SK-N-SH (cell line): ENCODE measurements at regions not wholly inside any gene's neighbourhood (a gene's known extent, or its start where the extent isn't known, plus 50 kb on each side); places are given as distances from the start of the nearest gene placed in this dataset.

Experiments
- CTCF ChIA-PET: fragments of 300-600, 350-600 bp; formaldehyde crosslinking; extraction: SDS; loops from one replicate; lab custom pipeline; 2021; lab: Yijun Ruan, JAX
- POLR2A ChIA-PET: fragments of 350-600 bp; sonication (Branson Sonifier 250); formaldehyde crosslinking; extraction: SDS; loops from one replicate; lab custom pipeline; 2020; ENCODE audit warnings: antibody characterized with exemption, inconsistent platforms; lab: Yijun Ruan, JAX
- DNase-seq: peaks from one replicate; pipeline ENCODE4 v3.0.0; 2012
- H2AFZ ChIP-seq: fragments of 200-600 bp; sonication (generic); 2 replicates; pipeline ENCODE4 v1.8.1; 2016; ENCODE audit warnings: antibody characterized with exemption, mild to moderate bottlenecking, low read depth
- H3F3A ChIP-seq: fragments of 200-600 bp; sonication (generic); replicated peaks from 2 replicates; pipeline ENCODE3; 2016; ENCODE audit warnings: antibody characterized with exemption, mild to moderate bottlenecking; ENCODE audit not compliant: insufficient read depth
- H3K27ac ChIP-seq, 2 experiments: fragments of 200-500 bp in 1 of 2; fragments of 200-600 bp in 1 of 2; sonication (Bioruptor generic) in 1 of 2; sonication (generic), shearing (Covaris generic) in 1 of 2; 2 replicates each; pipeline versions ENCODE4 v1.5.1 to v1.6.1; 2014 to 2016; ENCODE audit warnings: low read depth in 2 of 2, inconsistent platforms in 1 of 2, low read length in 1 of 2, mild to moderate bottlenecking in 1 of 2, mixed read lengths in 1 of 2
- H3K27me3 ChIP-seq: fragments of 200-600 bp; sonication (generic), shearing (Covaris generic); 2 replicates; pipeline ENCODE4 v1.6.1; 2016; ENCODE audit warnings: mixed run types; ENCODE audit not compliant: insufficient read depth
- H3K36me3 ChIP-seq, 2 experiments: fragments of 200-500 bp in 1 of 2; fragments of 200-600 bp in 1 of 2; sonication (Bioruptor generic) in 1 of 2; sonication (generic) in 1 of 2; replicated peaks in 1 of 2; 2 replicates each; pipeline versions ENCODE3 to v1.5.1; 2014 to 2016; ENCODE audit warnings: low read length in 1 of 2, mild to moderate bottlenecking in 1 of 2; ENCODE audit not compliant: insufficient read depth in 2 of 2, control insufficient read depth in 1 of 2
- H3K4me1 ChIP-seq, 2 experiments: fragments of 200-500 bp in 1 of 2; fragments of 200-600 bp in 1 of 2; sonication (Bioruptor generic) in 1 of 2; sonication (generic), shearing (Covaris generic) in 1 of 2; 2 replicates each; pipeline versions ENCODE4 v1.5.1 to v1.6.1; 2014 to 2016; ENCODE audit warnings: low read depth in 1 of 2, low read length in 1 of 2, mixed run types in 1 of 2; ENCODE audit not compliant: insufficient read depth in 2 of 2, control insufficient read depth in 1 of 2
- H3K4me2 ChIP-seq: fragments of 200-600 bp; sonication (generic), shearing (Covaris generic); 2 replicates; pipeline ENCODE4 v1.6.1; 2017; ENCODE audit warnings: mixed run types
- H3K4me3 ChIP-seq, 2 experiments: fragments of 200-500 bp in 1 of 2; fragments of 200-600 bp in 1 of 2; sonication (Bioruptor generic) in 1 of 2; sonication (generic), shearing (Covaris generic) in 1 of 2; 2 replicates each; pipeline versions ENCODE4 v1.5.1 to v1.8.1; 2014 to 2016; ENCODE audit warnings: low read depth in 2 of 2, inconsistent platforms in 1 of 2, low read length in 1 of 2, mild to moderate bottlenecking in 1 of 2, mixed read lengths in 1 of 2, moderate library complexity in 1 of 2
- H3K79me2 ChIP-seq: fragments of 200-600 bp; sonication (generic); 2 replicates; pipeline ENCODE4 v1.8.1; 2017; ENCODE audit warnings: mild to moderate bottlenecking; ENCODE audit not compliant: insufficient read depth
- H3K9ac ChIP-seq: fragments of 200-600 bp; sonication (generic); 2 replicates; pipeline ENCODE4 v1.6.1; 2017; ENCODE audit warnings: mixed run types
- H3K9me2 ChIP-seq: fragments of 200-600 bp; sonication (generic); 2 replicates; pipeline ENCODE4 v1.6.1; 2017; ENCODE audit warnings: mixed run types
- H3K9me3 ChIP-seq: fragments of 200-600 bp; sonication (generic); 2 replicates; pipeline ENCODE4 v1.6.1; 2017; ENCODE audit warnings: mixed run types, mild to moderate bottlenecking, moderate library complexity
- H4K20me1 ChIP-seq: fragments of 200-600 bp; sonication (generic); 2 replicates; pipeline ENCODE4 v1.6.1; 2017; ENCODE audit warnings: mild to moderate bottlenecking, mixed run types; ENCODE audit not compliant: insufficient read depth
- CHD2 ChIP-seq: fragments of 150-350 bp; IDR thresholded peaks from 2 replicates; pipeline ENCODE4 v1.6.1; 2018; ENCODE audit warnings: low read length; ENCODE audit not compliant: partially characterized antibody
- EP300 ChIP-seq, 2 experiments: IDR thresholded peaks; 2 replicates each; pipeline versions ENCODE4 v1.4.0 to v1.6.1; 2012; ENCODE audit warnings: borderline replicate concordance in 1 of 2, low read depth in 1 of 2, low read length in 1 of 2
- EZH2phosphoT487 ChIP-seq: fragments of 200-600 bp; sonication (generic); IDR thresholded peaks from 2 replicates; pipeline ENCODE4 v1.6.1; 2017; ENCODE audit warnings: low read depth, mixed run types, mild to moderate bottlenecking, antibody characterized with exemption, moderate library complexity, borderline replicate concordance
- JUND ChIP-seq: IDR thresholded peaks from 2 replicates; pipeline ENCODE4 v1.4.0; 2012
- MEF2A ChIP-seq: IDR thresholded peaks from 2 replicates; pipeline ENCODE4 v1.4.0; 2012; ENCODE audit warnings: low read depth, borderline replicate concordance
- NFIC ChIP-seq: IDR thresholded peaks from 2 replicates; pipeline ENCODE4 v1.4.0; 2012; ENCODE audit warnings: borderline replicate concordance
- NRF1 ChIP-seq: IDR thresholded peaks from 2 replicates; pipeline ENCODE4 v1.6.1; 2012; ENCODE audit warnings: low read depth, mild to moderate bottlenecking, low read length
- RXRA ChIP-seq: IDR thresholded peaks from 2 replicates; pipeline ENCODE4 v1.4.0; 2012; ENCODE audit warnings: low read depth, mild to moderate bottlenecking, borderline replicate concordance
- SIN3A ChIP-seq: IDR thresholded peaks from 2 replicates; pipeline ENCODE4 v1.6.1; 2012; ENCODE audit warnings: low read depth, mild to moderate bottlenecking, low read length, moderate library complexity, borderline replicate concordance
- YY1 ChIP-seq: IDR thresholded peaks from 2 replicates; pipeline ENCODE4 v1.4.0; 2012; ENCODE audit warnings: low read depth, mild to moderate bottlenecking
- WGBS: methylation state at CpG from one replicate; pipeline ENCODE4 v1.1.6; 2017; ENCODE audit warnings: low lambda C conversion rate; 5-methylcytosine and 5-hydroxymethylcytosine counted together
- TF ChIP-seq, protein P1 (sequence below): IDR thresholded peaks from 2 replicates; pipeline ENCODE4 v1.4.0; 2012; ENCODE audit warnings: low read depth, borderline replicate concordance
- TF ChIP-seq, protein P2 (sequence below): fragments of 150-350 bp; IDR thresholded peaks from 2 replicates; pipeline ENCODE4 v1.6.1; 2016; ENCODE audit warnings: mild to moderate bottlenecking, low read depth, low read length
- TF ChIP-seq, protein P3 (sequence below): fragments of 150-350 bp; IDR thresholded peaks from 2 replicates; pipeline ENCODE4 v1.6.1; 2017; ENCODE audit warnings: antibody characterized with exemption, low read length, low read depth, borderline replicate concordance
- TF ChIP-seq, protein P4 (sequence below): IDR thresholded peaks from 2 replicates; pipeline ENCODE4; 2012

DNA sequence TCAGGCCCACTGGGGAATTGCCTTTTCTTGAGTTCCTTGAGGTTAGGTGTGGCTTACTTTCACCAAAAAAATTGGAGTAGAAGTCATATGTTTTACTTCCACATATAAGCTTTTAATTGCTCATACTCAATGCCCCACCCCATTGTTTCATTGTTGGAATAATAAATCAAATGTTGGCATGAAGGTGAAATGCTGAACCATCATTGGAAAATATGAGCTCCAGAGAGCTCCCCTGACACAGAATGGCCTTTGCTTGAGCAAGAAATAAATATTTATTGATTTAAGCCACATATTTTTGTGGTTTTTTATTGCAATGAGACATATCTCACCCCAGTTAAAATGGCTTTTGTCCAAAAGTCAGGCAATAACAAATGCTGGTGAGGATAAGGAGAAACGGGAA, 167.3 kb upstream of the SRD5A2 start:
- no peak overlapping the region for H2AFZ ChIP-seq
- no peaks in the 10 kb centered on the region for H3K27me3 ChIP-seq
- TF ChIP-seq, protein P1, sequence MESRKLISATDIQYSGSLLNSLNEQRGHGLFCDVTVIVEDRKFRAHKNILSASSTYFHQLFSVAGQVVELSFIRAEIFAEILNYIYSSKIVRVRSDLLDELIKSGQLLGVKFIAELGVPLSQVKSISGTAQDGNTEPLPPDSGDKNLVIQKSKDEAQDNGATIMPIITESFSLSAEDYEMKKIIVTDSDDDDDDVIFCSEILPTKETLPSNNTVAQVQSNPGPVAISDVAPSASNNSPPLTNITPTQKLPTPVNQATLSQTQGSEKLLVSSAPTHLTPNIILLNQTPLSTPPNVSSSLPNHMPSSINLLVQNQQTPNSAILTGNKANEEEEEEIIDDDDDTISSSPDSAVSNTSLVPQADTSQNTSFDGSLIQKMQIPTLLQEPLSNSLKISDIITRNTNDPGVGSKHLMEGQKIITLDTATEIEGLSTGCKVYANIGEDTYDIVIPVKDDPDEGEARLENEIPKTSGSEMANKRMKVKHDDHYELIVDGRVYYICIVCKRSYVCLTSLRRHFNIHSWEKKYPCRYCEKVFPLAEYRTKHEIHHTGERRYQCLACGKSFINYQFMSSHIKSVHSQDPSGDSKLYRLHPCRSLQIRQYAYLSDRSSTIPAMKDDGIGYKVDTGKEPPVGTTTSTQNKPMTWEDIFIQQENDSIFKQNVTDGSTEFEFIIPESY, result no peak
- TF ChIP-seq EP300 (IDR thresholded peaks at IDR 0.05; ENCODE audit: borderline replicate concordance in 1 of 2, low read depth in 1 of 2, low read length in 1 of 2) (no peak), RXRA (no peak), NFIC (no peak), YY1 (no peak), CHD2 (no peak), MEF2A (no peak), NRF1 (no peak), JUND (no peak), EZH2phosphoT487 (no peak), SIN3A (no peak)
- TF ChIP-seq, protein P2, sequence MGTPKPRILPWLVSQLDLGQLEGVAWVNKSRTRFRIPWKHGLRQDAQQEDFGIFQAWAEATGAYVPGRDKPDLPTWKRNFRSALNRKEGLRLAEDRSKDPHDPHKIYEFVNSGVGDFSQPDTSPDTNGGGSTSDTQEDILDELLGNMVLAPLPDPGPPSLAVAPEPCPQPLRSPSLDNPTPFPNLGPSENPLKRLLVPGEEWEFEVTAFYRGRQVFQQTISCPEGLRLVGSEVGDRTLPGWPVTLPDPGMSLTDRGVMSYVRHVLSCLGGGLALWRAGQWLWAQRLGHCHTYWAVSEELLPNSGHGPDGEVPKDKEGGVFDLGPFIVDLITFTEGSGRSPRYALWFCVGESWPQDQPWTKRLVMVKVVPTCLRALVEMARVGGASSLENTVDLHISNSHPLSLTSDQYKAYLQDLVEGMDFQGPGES, result no peak
- TF ChIP-seq, protein P3, sequence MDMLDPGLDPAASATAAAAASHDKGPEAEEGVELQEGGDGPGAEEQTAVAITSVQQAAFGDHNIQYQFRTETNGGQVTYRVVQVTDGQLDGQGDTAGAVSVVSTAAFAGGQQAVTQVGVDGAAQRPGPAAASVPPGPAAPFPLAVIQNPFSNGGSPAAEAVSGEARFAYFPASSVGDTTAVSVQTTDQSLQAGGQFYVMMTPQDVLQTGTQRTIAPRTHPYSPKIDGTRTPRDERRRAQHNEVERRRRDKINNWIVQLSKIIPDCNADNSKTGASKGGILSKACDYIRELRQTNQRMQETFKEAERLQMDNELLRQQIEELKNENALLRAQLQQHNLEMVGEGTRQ, result no peak
- TF ChIP-seq, protein P4, sequence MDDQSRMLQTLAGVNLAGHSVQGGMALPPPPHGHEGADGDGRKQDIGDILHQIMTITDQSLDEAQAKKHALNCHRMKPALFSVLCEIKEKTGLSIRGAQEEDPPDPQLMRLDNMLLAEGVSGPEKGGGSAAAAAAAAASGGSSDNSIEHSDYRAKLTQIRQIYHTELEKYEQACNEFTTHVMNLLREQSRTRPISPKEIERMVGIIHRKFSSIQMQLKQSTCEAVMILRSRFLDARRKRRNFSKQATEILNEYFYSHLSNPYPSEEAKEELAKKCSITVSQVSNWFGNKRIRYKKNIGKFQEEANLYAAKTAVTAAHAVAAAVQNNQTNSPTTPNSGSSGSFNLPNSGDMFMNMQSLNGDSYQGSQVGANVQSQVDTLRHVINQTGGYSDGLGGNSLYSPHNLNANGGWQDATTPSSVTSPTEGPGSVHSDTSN, result no peak
- no peaks in the 10 kb centered on the region for H3K36me3 ChIP-seq
- CTCF ChIA-PET, result no interaction called here
- H3K27ac ChIP-seq, result no peak overlapping the region
- H3K4me1 ChIP-seq, result no peaks in the 10 kb centered on the region
- no peaks in the 10 kb centered on the region for H3F3A ChIP-seq
- no peak overlapping the region for H3K4me3 ChIP-seq
- H3K79me2 ChIP-seq, result no peaks in the 10 kb centered on the region
- no peak overlapping the region for H3K4me2 ChIP-seq
- H3K9me2 ChIP-seq, result no peaks in the 10 kb centered on the region
- POLR2A ChIA-PET, result no interaction called here
- 36% methylated on average over 1 of the region's 1 CpG for WGBS
- H3K9ac ChIP-seq, result no peak overlapping the region
- no peaks in the 10 kb centered on the region for H3K9me3 ChIP-seq
- no peak for DNase-seq
- no peaks in the 10 kb centered on the region for H4K20me1 ChIP-seq
